Spleen (tissue), 11 donors: ENCODE measurements at regions not wholly inside any gene's neighbourhood (a gene's known extent, or its start where the extent isn't known, plus 50 kb on each side); places are given as distances from the start of the nearest gene placed in this dataset.
A peak's percentile ranks its signal among the peaks of the same experiment; 100 is the strongest.

ENCODE experiments used
- DNase-seq: peaks from one replicate; pipeline ENCODE4 v3.0.0-alpha.2; 2020
- H3K27ac ChIP-seq, 8 donors: fragments of 200-600 bp; sonication (generic) in 7 of 8; 1 replicate in 4 of 8; 2 replicates in 4 of 8; pipeline versions ENCODE4 v1.5.0 to v1.8.0; 2016 to 2021; ENCODE audit warnings: inconsistent platforms in 4 of 8, mild to moderate bottlenecking in 4 of 8, moderate library complexity in 1 of 8
- H3K27me3 ChIP-seq, 7 donors: fragments of 200-600 bp; sonication (generic) in 6 of 7; replicated peaks in 1 of 7; 1 replicate in 4 of 7; 2 replicates in 3 of 7; pipeline versions ENCODE4 v1.5.0 to v1.8.0; 2016 to 2021; ENCODE audit warnings: inconsistent platforms in 3 of 7, mild to moderate bottlenecking in 1 of 7
- H3K36me3 ChIP-seq, 6 donors: fragments of 200-600 bp; sonication (generic) in 5 of 6; 1 replicate in 4 of 6; 2 replicates in 2 of 6; pipeline versions ENCODE4 v1.5.0 to v1.8.0; 2016 to 2021; ENCODE audit warnings: inconsistent platforms in 2 of 6
- H3K4me1 ChIP-seq, 6 donors: fragments of 200-600 bp; sonication (generic) in 5 of 6; 1 replicate in 3 of 6; 2 replicates in 3 of 6; pipeline versions ENCODE4 v1.5.0 to v1.8.0; 2016 to 2021; ENCODE audit warnings: inconsistent platforms in 3 of 6
- H3K4me3 ChIP-seq, 8 donors: fragments of 200-600 bp; sonication (generic) in 7 of 8; 1 replicate in 4 of 8; 2 replicates in 4 of 8; pipeline versions ENCODE4 v1.5.0 to v1.8.0; 2016 to 2021; ENCODE audit warnings: inconsistent platforms in 4 of 8, mild to moderate bottlenecking in 4 of 8, moderate library complexity in 2 of 8
- H3K9me3 ChIP-seq, 8 donors: fragments of 200-600 bp; sonication (generic) in 7 of 8; 1 replicate in 4 of 8; 2 replicates in 4 of 8; pipeline versions ENCODE4 v1.5.0 to v1.8.0; 2016 to 2021; ENCODE audit warnings: inconsistent platforms in 4 of 8
- CTCF ChIP-seq, 11 experiments: fragments of 200-600 bp in 7 of 11; fragments of 450-650 bp in 4 of 11; sonication (generic) in 4 of 11; IDR thresholded peaks in 8 of 11; conservative IDR thresholded peaks in 3 of 11; 1 replicate in 7 of 11; 2 replicates in 4 of 11; pipeline versions ENCODE4 v1.4.0 to v1.8.0; 2016 to 2021; ENCODE audit warnings: antibody characterized with exemption in 11 of 11, inconsistent platforms in 4 of 11, mild to moderate bottlenecking in 1 of 11
- POLR2A ChIP-seq, 3 donors: fragments of 450-650 bp; IDR thresholded peaks; one replicate each; pipeline ENCODE4 v1.5.1; 2017; ENCODE audit warnings: antibody characterized with exemption in 3 of 3, mild to moderate bottlenecking in 1 of 3
- POLR2AphosphoS5 ChIP-seq, 3 donors: sonication (generic); formaldehyde crosslinking; IDR thresholded peaks; one replicate each; pipeline ENCODE4 v1.5.1; 2017; ENCODE audit warnings: antibody characterized with exemption in 3 of 3
- WGBS, 5 donors: extraction: QIAGEN DNeasy Blood & Tissue Kit in 3 of 5; methylation state at CpG; one replicate each; pipeline versions ENCODE4 v1.1.5 to v1.1.7; 2013 to 2018; 5-methylcytosine and 5-hydroxymethylcytosine counted together
- intact Hi-C: fragments of 100-400 bp; cut with DNase I; formaldehyde crosslinking; loops from one replicate; pipeline ENCODE4 v1.15.0; 2023; ENCODE audit warnings: low total_unique reads
- donor health status: healthy with polysubstance abuse.
- donor health status: DM: no; HTN: no; CAD: no; lungs with moderate emphysema.
- donor health status: DM: no; HTN: no; CAD: no.
- donor health status: Bipolar disorder and iron deficiency.
- donor health status: healthy.
- donor health status: DM: no; HTN: no; CAD: no.
- donor health status: DM: yes; HTN: yes; CAD: no.

GRCh38 chr2:120477198-120477597, 131.3 kb downstream of the INHBB start:
- Histone ChIP-seq H3K4me1 (no peaks in the 10 kb centered on the region), H3K27me3 (peaks cover 0 to 14% (median 0%) of the 10 kb centered on the region in 7 donors), H3K36me3 (no peaks in the 10 kb centered on the region), H3K4me3 (no peak overlapping the region), H3K27ac (no peak overlapping the region), H3K9me3 (peaks cover 0 to 8% (median 2%) of the 10 kb centered on the region in 8 donors)
- TF ChIP-seq POLR2A (IDR thresholded peaks at IDR 0.05): no peak
- no peak for TF ChIP-seq POLR2AphosphoS5 (IDR thresholded peaks at IDR 0.05)
- no peak for TF ChIP-seq CTCF (IDR thresholded peaks at IDR 0.05 in 8 of 11, conservative IDR thresholded peaks at IDR 0.05 in 3 of 11)
- intact Hi-C loops: no loop called here
- DNase-seq: no peak
- 57 to 86% (median 81%) methylated on average over 3 of the region's 3 CpGs for WGBS, 5 donors

GRCh38 chr2:120477831-120478481, 132.0 kb downstream of the INHBB start:
- intact Hi-C loops: no loop called here
- no peaks in the 10 kb centered on the region for H3K9me3 ChIP-seq
- H3K4me1 ChIP-seq: no peaks in the 10 kb centered on the region
- H3K4me3 ChIP-seq: no peak overlapping the region
- DNase-seq: peak; percentile 58
- WGBS, 5 donors: 87 to 97% (median 93%) methylated on average over 6 of the region's 6 CpGs
- no peak overlapping the region for H3K27ac ChIP-seq
- H3K27me3 ChIP-seq: peaks cover 0 to 15% (median 0%) of the 10 kb centered on the region in 7 donors
- TF ChIP-seq POLR2AphosphoS5 (IDR thresholded peaks at IDR 0.05) (no peak), CTCF (IDR thresholded peaks at IDR 0.05 in 8 of 11, conservative IDR thresholded peaks at IDR 0.05 in 3 of 11) (no peak), POLR2A (IDR thresholded peaks at IDR 0.05) (no peak)
- H3K36me3 ChIP-seq: no peaks in the 10 kb centered on the region

GRCh38 chr2:120480346-120480902, 134.5 kb downstream of the INHBB start:
- H3K27ac ChIP-seq: no peak overlapping the region
- 70 to 82% (median 71%) methylated on average over 9 of the region's 9 CpGs for whole genome bisulfite sequencing, 5 donors
- no peak overlapping the region for H3K4me3 ChIP-seq
- no peaks in the 10 kb centered on the region for H3K4me1 ChIP-seq
- intact Hi-C loops: no loop called here
- H3K27me3 ChIP-seq: peaks cover 0 to 20% (median 0%) of the 10 kb centered on the region in 7 donors
- TF ChIP-seq POLR2A (IDR thresholded peaks at IDR 0.05) (no peak), CTCF (IDR thresholded peaks at IDR 0.05 in 8 of 11, conservative IDR thresholded peaks at IDR 0.05 in 3 of 11) (no peak), POLR2AphosphoS5 (IDR thresholded peaks at IDR 0.05) (no peak)
- H3K36me3 ChIP-seq: no peaks in the 10 kb centered on the region
- no peaks in the 10 kb centered on the region for H3K9me3 ChIP-seq
- DNase-seq: peak; percentile 51

GRCh38 chr2:120480903-120481445, 135.0 kb downstream of the INHBB start:
- H3K27me3 ChIP-seq: peaks cover 0 to 19% (median 0%) of the 10 kb centered on the region in 7 donors
- intact Hi-C loops: no loop called here
- no peak overlapping the region for H3K27ac ChIP-seq
- no peaks in the 10 kb centered on the region for H3K4me1 ChIP-seq
- TF ChIP-seq POLR2A (IDR thresholded peaks at IDR 0.05): no peak
- no peak for TF ChIP-seq CTCF (IDR thresholded peaks at IDR 0.05 in 8 of 11, conservative IDR thresholded peaks at IDR 0.05 in 3 of 11)
- no peak for TF ChIP-seq POLR2AphosphoS5 (IDR thresholded peaks at IDR 0.05)
- peak; percentile 54 for DNase-seq
- H3K4me3 ChIP-seq: no peak overlapping the region
- H3K9me3 ChIP-seq: no peaks in the 10 kb centered on the region
- 85 to 99% (median 91%) methylated on average over 3 to 5 of the region's 5 CpGs for WGBS, 5 donors
- no peaks in the 10 kb centered on the region for H3K36me3 ChIP-seq
